Omental fat pad (tissue), 3 donors: ENCODE measurements at regions not wholly inside any gene's neighbourhood (a gene's known extent, or its start where the extent isn't known, plus 50 kb on each side); places are given as distances from the start of the nearest gene placed in this dataset.
A peak's percentile ranks its signal among the peaks of the same experiment; 100 is the strongest.

Source experiments
- ATAC-seq: fragments of 150-250 bp; one replicate; pipeline ENCODE4 v1.9.1; 2016; ENCODE audit warnings: mild to moderate bottlenecking, moderate library complexity; ENCODE audit not compliant: low FRiP score
- DNase-seq: peaks from one replicate; pipeline ENCODE4 v3.0.0-alpha.2; 2019; ENCODE audit warnings: low spot score
- CTCF ChIP-seq, 3 donors: fragments of 450-650 bp; IDR thresholded peaks; one replicate each; pipeline ENCODE4 v1.5.1; 2016 to 2017; ENCODE audit warnings: antibody characterized with exemption in 3 of 3, mild to moderate bottlenecking in 3 of 3, moderate library complexity in 2 of 3

- ATAC-seq, result peak; percentile 5
- TF ChIP-seq CTCF (IDR thresholded peaks at IDR 0.05), result no peak
- no peak for DNase-seq
Measured at GRCh38 chr6:27684264-27685211, 211.6 kb upstream of the ZNF184 start.

GRCh38 chr6:27679964-27680694 lies 207.2 kb upstream of the ZNF184 start:
- DNase-seq (no peak), ATAC-seq (no peak)
- no peak for TF ChIP-seq CTCF (IDR thresholded peaks at IDR 0.05)

GRCh38 chr6:27679308-27679963 lies 206.5 kb upstream of the ZNF184 start:
- no peak for DNase-seq
- ATAC-seq, result no peak
- TF ChIP-seq CTCF (IDR thresholded peaks at IDR 0.05), result no peak

- TF ChIP-seq CTCF (IDR thresholded peaks at IDR 0.05), result no peak
- DNase-seq (no peak), ATAC-seq (no peak)
Measured at GRCh38 chr6:27678469-27678868, 205.6 kb upstream of the ZNF184 start.

GRCh38 chr6:27674882-27675281 lies 202.0 kb upstream of the ZNF184 start:
- DNase-seq (no peak), ATAC-seq (no peak)
- TF ChIP-seq CTCF (IDR thresholded peaks at IDR 0.05), result no peak

GRCh38 chr6:27672113-27672799 lies 199.4 kb upstream of the ZNF184 start:
- TF ChIP-seq CTCF (IDR thresholded peaks at IDR 0.05), result no peak
- ATAC-seq, result no peak

More at GRCh38 chr6:27672113-27672799, 199.4 kb upstream of the ZNF184 start:
- DNase-seq, result no peak
